OCI-LY3 (cell line): ENCODE measurements at regions not wholly inside any gene's neighbourhood (a gene's known extent, or its start where the extent isn't known, plus 50 kb on each side); places are given as distances from the start of the nearest gene placed in this dataset.

Experiments used
- CTCF ChIP-seq: fragments of 200-600, 300-600 bp; sonication (generic); IDR thresholded peaks from 2 replicates; pipeline ENCODE4 v1.5.1; 2014; ENCODE audit warnings: antibody characterized with exemption, low read length, low read depth
- EZH2phosphoT487 ChIP-seq: fragments of 200-600 bp; shearing (Covaris generic); IDR thresholded peaks from 2 replicates; pipeline ENCODE4 v1.6.1; 2018; ENCODE audit warnings: antibody characterized with exemption, mixed run types, low read depth

- no peak for TF ChIP-seq CTCF
- no peak for TF ChIP-seq EZH2phosphoT487
Observed at GRCh38 chr2:228417956-228418355, 236.5 kb upstream of the SPHKAP start.
